WTC11 (cell line): ENCODE measurements at regions not wholly inside any gene's neighbourhood (a gene's known extent, or its start where the extent isn't known, plus 50 kb on each side); places are given as distances from the start of the nearest gene placed in this dataset.

ENCODE experiments used
- ATAC-seq: fragments of 200-7000 bp; cut with Tn5 transposase; 2 replicates; pipeline ENCODE4 v1.10.0; 2021; ENCODE audit warnings: mild to moderate bottlenecking, moderate library complexity
- CTCF ChIA-PET: fragments of 300-600 bp; sonication (Branson Sonifier 250); formaldehyde crosslinking; loops from one replicate; lab custom pipeline; 2021; ENCODE audit warnings: antibody characterized with exemption; lab: Charles Lee
- POLR2A ChIA-PET: fragments of 350-600 bp; sonication (Branson Sonifier 250); formaldehyde crosslinking; loops from one replicate; lab custom pipeline; 2021; ENCODE audit warnings: antibody characterized with exemption; lab: Charles Lee
- DNase-seq: peaks from one replicate; pipeline ENCODE4 v3.0.0; 2021; ENCODE audit warnings: low spot score
- H3K27ac Mint-ChIP-seq: 2 replicates; pipeline ENCODE4 v1.8.0; 2021; ENCODE audit warnings: mixed read lengths
- H3K27me3 Mint-ChIP-seq: 2 replicates; pipeline ENCODE4 v1.8.0; 2021; ENCODE audit warnings: low read depth, mild to moderate bottlenecking, moderate library complexity, mixed read lengths
- H3K36me3 Mint-ChIP-seq: 2 replicates; pipeline ENCODE4 v1.8.0; 2021; ENCODE audit warnings: mixed read lengths
- H3K4me1 Mint-ChIP-seq: 2 replicates; pipeline ENCODE4 v1.8.0; 2022; ENCODE audit warnings: mixed read lengths
- H3K4me3 Mint-ChIP-seq: 2 replicates; pipeline ENCODE4 v1.8.0; 2021; ENCODE audit warnings: mild to moderate bottlenecking, moderate library complexity, mixed read lengths
- H3K9me3 Mint-ChIP-seq: 2 replicates; pipeline ENCODE4 v1.8.0; 2021; ENCODE audit warnings: mixed read lengths
- ATF3 ChIP-seq: sonication (generic); formaldehyde crosslinking; conservative IDR thresholded peaks from 2 replicates; pipeline ENCODE4 v1.8.1; 2022; ENCODE audit warnings: mild to moderate bottlenecking, missing genetic modification reagents
- CBFB ChIP-seq: sonication (generic); formaldehyde crosslinking; IDR thresholded peaks from 2 replicates; pipeline ENCODE4 v1.8.1; 2022; ENCODE audit warnings: mild to moderate bottlenecking, low read depth, missing genetic modification reagents
- ERG ChIP-seq: fragments of 250-450 bp; sonication (Bioruptor Pico); IDR thresholded peaks from 2 replicates; pipeline ENCODE4 v1.8.0; 2021; ENCODE audit warnings: mild to moderate bottlenecking
- GRHL2 ChIP-seq: fragments of 250-450 bp; sonication (Bioruptor Pico); IDR thresholded peaks from 2 replicates; pipeline ENCODE4 v1.8.0; 2022; ENCODE audit warnings: mild to moderate bottlenecking, moderate library complexity; ENCODE audit not compliant: insufficient replicate concordance, severe bottlenecking
- IRF2 ChIP-seq: sonication (generic); formaldehyde crosslinking; IDR thresholded peaks from 2 replicates; pipeline ENCODE4 v1.8.0; 2022; ENCODE audit warnings: low read depth, missing genetic modification reagents, borderline replicate concordance
- JUN ChIP-seq: sonication (generic); formaldehyde crosslinking; IDR thresholded peaks from 2 replicates; pipeline ENCODE4 v1.8.0; 2023; ENCODE audit warnings: mild to moderate bottlenecking, missing genetic modification reagents
- NFYB ChIP-seq: sonication (generic); formaldehyde crosslinking; conservative IDR thresholded peaks from 2 replicates; pipeline ENCODE4 v1.8.0; 2022; ENCODE audit warnings: low read depth, missing genetic modification reagents
- SMAD4 ChIP-seq: sonication (generic); formaldehyde crosslinking; IDR thresholded peaks from 2 replicates; pipeline ENCODE4 v1.8.0; 2022; ENCODE audit warnings: mild to moderate bottlenecking, missing genetic modification reagents
- TCF7 ChIP-seq: sonication (generic); formaldehyde crosslinking; IDR thresholded peaks from 2 replicates; pipeline ENCODE4 v1.8.0; 2022; ENCODE audit warnings: mild to moderate bottlenecking, low read depth, missing genetic modification reagents, moderate library complexity
- ZBTB43 ChIP-seq: sonication (generic); formaldehyde crosslinking; IDR thresholded peaks from 2 replicates; pipeline ENCODE4 v1.8.1; 2023; ENCODE audit warnings: mild to moderate bottlenecking, missing genetic modification reagents
- ZNF532 ChIP-seq: fragments of 250-450 bp; sonication (Bioruptor Pico); IDR thresholded peaks from 2 replicates; pipeline ENCODE4 v1.9.0; 2021; ENCODE audit warnings: mild to moderate bottlenecking, borderline replicate concordance
- ZNF671 ChIP-seq: fragments of 250-450 bp; sonication (Bioruptor Pico); IDR thresholded peaks from 2 replicates; pipeline ENCODE4 v1.8.0; 2021; ENCODE audit warnings: mild to moderate bottlenecking
- TF ChIP-seq, protein P1 (sequence below): sonication (generic); formaldehyde crosslinking; IDR thresholded peaks from 2 replicates; pipeline ENCODE4 v1.8.1; 2022; ENCODE audit warnings: mild to moderate bottlenecking, moderate library complexity, missing genetic modification reagents
- TF ChIP-seq, protein P2 (sequence below): sonication (generic); formaldehyde crosslinking; IDR thresholded peaks from 2 replicates; pipeline ENCODE4 v1.8.0; 2022; ENCODE audit warnings: mild to moderate bottlenecking, missing genetic modification reagents
- TF ChIP-seq, protein P3 (sequence below): sonication (generic); formaldehyde crosslinking; IDR thresholded peaks from 2 replicates; pipeline ENCODE4 v1.8.1; 2022; ENCODE audit warnings: missing genetic modification reagents, borderline replicate concordance
- TF ChIP-seq, protein P4 (sequence below): sonication (generic); formaldehyde crosslinking; IDR thresholded peaks from 2 replicates; pipeline ENCODE4 v1.8.1; 2023; ENCODE audit warnings: mild to moderate bottlenecking, moderate library complexity, missing genetic modification reagents
- TF ChIP-seq, protein P5 (sequence below): sonication (generic); formaldehyde crosslinking; IDR thresholded peaks from 2 replicates; pipeline ENCODE4 v1.8.0; 2023; ENCODE audit warnings: missing genetic modification reagents

GRCh38 chr6:134590449-134590848 is 272.5 kb upstream of the SGK1 start:
- POLR2A ChIA-PET: no interaction called here
- H3K9me3 Mint-ChIP-seq: no peaks in the 10 kb centered on the region; the same call in 1 of the 2 replicates
- TF ChIP-seq CBFB (CRISPR knock-in tag) (no peak), SMAD4 (no peak), ZNF671 (CRISPR knock-in tag) (no peak)
- no peak for DNase-seq
- H3K27ac Mint-ChIP-seq: no peak overlapping the region
- CTCF ChIA-PET: interaction anchor here (1.5 to 1.8 kb wide), 2 partner anchors 51 to 233 kb away, joined by 4 to 6 read pairs; no protein-coding TSS in a partner anchor
- no peaks in the 10 kb centered on the region for H3K27me3 Mint-ChIP-seq
- H3K36me3 Mint-ChIP-seq: no peaks in the 10 kb centered on the region
- H3K4me3 Mint-ChIP-seq: no peak overlapping the region
- H3K4me1 Mint-ChIP-seq: peaks cover 15% of the 10 kb centered on the region
- ATAC-seq: no peak

DNA sequence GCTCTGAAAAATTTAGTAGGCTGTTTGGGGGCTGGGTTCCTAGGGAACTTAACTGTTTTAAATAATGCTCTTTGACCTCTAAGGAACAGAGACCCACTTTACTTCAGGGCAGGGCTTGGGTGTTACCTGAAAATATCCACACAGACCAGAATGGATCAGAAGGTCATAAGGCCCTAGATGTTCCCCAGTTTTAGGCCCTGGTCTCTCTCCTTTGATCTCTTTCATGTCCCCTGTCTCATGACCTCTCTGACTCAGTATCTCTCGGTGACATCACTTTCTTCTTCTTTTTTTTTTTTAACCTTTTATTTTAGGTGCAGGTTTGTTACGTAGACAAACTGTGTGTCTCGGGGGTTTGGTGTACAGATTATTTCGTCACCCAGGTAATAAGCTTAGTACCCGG is 272.1 kb upstream of the SGK1 start:
- no peak for ATAC-seq
- POLR2A ChIA-PET: no interaction called here
- no peak for TF ChIP-seq CBFB (CRISPR knock-in tag)
- no peak for TF ChIP-seq IRF2 (CRISPR knock-in tag)
- TF ChIP-seq, protein P1, sequence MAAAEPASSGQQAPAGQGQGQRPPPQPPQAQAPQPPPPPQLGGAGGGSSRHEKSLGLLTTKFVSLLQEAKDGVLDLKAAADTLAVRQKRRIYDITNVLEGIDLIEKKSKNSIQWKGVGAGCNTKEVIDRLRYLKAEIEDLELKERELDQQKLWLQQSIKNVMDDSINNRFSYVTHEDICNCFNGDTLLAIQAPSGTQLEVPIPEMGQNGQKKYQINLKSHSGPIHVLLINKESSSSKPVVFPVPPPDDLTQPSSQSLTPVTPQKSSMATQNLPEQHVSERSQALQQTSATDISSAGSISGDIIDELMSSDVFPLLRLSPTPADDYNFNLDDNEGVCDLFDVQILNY: no peak
- no peak for TF ChIP-seq TCF7 (CRISPR knock-in tag)
- TF ChIP-seq JUN (CRISPR knock-in tag): no peak
- no peak for TF ChIP-seq ZNF532
- no peak for TF ChIP-seq ZBTB43 (CRISPR knock-in tag)
- no peak for TF ChIP-seq GRHL2
- no peak for TF ChIP-seq ATF3 (CRISPR knock-in tag)
- TF ChIP-seq, protein P2, sequence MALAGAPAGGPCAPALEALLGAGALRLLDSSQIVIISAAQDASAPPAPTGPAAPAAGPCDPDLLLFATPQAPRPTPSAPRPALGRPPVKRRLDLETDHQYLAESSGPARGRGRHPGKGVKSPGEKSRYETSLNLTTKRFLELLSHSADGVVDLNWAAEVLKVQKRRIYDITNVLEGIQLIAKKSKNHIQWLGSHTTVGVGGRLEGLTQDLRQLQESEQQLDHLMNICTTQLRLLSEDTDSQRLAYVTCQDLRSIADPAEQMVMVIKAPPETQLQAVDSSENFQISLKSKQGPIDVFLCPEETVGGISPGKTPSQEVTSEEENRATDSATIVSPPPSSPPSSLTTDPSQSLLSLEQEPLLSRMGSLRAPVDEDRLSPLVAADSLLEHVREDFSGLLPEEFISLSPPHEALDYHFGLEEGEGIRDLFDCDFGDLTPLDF (CRISPR knock-in tag): no peak
- TF ChIP-seq, protein P3, sequence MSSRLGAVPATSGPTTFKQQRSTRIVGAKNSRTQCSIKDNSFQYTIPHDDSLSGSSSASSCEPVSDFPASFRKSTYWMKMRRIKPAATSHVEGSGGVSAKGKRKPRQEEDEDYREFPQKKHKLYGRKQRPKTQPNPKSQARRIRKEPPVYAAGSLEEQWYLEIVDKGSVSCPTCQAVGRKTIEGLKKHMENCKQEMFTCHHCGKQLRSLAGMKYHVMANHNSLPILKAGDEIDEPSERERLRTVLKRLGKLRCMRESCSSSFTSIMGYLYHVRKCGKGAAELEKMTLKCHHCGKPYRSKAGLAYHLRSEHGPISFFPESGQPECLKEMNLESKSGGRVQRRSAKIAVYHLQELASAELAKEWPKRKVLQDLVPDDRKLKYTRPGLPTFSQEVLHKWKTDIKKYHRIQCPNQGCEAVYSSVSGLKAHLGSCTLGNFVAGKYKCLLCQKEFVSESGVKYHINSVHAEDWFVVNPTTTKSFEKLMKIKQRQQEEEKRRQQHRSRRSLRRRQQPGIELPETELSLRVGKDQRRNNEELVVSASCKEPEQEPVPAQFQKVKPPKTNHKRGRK (CRISPR knock-in tag): no peak
- no peak for TF ChIP-seq ERG
- TF ChIP-seq, protein P4, sequence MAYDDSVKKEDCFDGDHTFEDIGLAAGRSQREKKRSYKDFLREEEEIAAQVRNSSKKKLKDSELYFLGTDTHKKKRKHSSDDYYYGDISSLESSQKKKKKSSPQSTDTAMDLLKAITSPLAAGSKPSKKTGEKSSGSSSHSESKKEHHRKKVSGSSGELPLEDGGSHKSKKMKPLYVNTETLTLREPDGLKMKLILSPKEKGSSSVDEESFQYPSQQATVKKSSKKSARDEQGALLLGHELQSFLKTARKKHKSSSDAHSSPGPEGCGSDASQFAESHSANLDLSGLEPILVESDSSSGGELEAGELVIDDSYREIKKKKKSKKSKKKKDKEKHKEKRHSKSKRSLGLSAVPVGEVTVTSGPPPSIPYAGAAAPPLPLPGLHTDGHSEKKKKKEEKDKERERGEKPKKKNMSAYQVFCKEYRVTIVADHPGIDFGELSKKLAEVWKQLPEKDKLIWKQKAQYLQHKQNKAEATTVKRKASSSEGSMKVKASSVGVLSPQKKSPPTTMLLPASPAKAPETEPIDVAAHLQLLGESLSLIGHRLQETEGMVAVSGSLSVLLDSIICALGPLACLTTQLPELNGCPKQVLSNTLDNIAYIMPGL (CRISPR knock-in tag): no peak
- no peak for TF ChIP-seq NFYB (CRISPR knock-in tag)
- TF ChIP-seq, protein P5, sequence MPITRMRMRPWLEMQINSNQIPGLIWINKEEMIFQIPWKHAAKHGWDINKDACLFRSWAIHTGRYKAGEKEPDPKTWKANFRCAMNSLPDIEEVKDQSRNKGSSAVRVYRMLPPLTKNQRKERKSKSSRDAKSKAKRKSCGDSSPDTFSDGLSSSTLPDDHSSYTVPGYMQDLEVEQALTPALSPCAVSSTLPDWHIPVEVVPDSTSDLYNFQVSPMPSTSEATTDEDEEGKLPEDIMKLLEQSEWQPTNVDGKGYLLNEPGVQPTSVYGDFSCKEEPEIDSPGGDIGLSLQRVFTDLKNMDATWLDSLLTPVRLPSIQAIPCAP (CRISPR knock-in tag): no peak

More for the DNA sequence above, 272.1 kb upstream of the SGK1 start:
- CTCF ChIA-PET: interaction anchor here (1.5 to 1.8 kb wide), 2 partner anchors 51 to 233 kb away, joined by 4 to 6 read pairs; no protein-coding TSS in a partner anchor
- Mint-ChIP-seq H3K9me3 (no peaks in the 10 kb centered on the region; the same call in 1 of the 2 replicates), H3K4me1 (peaks cover 19% of the 10 kb centered on the region), H3K27ac (peak overlapping the region; percentile 23; the same call in 1 of the 2 replicates), H3K36me3 (no peaks in the 10 kb centered on the region), H3K4me3 (no peak overlapping the region), H3K27me3 (no peaks in the 10 kb centered on the region)
- no peak for DNase-seq
